Osteoblast (primary cell): ENCODE measurements at regions not wholly inside any gene's neighbourhood (a gene's known extent, or its start where the extent isn't known, plus 50 kb on each side); places are given as distances from the start of the nearest gene placed in this dataset.

ENCODE experiments used
- DNase-seq: peaks from one replicate; pipeline ENCODE4 v3.0.0; 2011; ENCODE audit warnings: low spot score, mixed read lengths; ENCODE audit not compliant: insufficient read length; ENCODE audit errors: missing footprints
- H2AFZ ChIP-seq: 2 replicates; pipeline ENCODE4 v1.6.0; 2011; ENCODE audit warnings: mild to moderate bottlenecking, low read length
- H3K27ac ChIP-seq: 2 replicates; pipeline ENCODE4 v1.5.1; 2011; ENCODE audit warnings: mild to moderate bottlenecking, low read depth, low read length, moderate library complexity
- H3K27me3 ChIP-seq: 2 replicates; pipeline ENCODE4 v1.6.0; 2012; ENCODE audit warnings: mild to moderate bottlenecking, control low read depth, inconsistent platforms, low read length, moderate library complexity; ENCODE audit not compliant: insufficient read depth
- H3K36me3 ChIP-seq: 2 replicates; pipeline ENCODE4 v1.5.1; 2011; ENCODE audit warnings: mild to moderate bottlenecking, low read length, control low read depth, moderate library complexity; ENCODE audit not compliant: insufficient read depth
- H3K4me1 ChIP-seq: 2 replicates; pipeline ENCODE4 v1.5.1; 2011; ENCODE audit warnings: mild to moderate bottlenecking, low read length, control low read depth, moderate library complexity; ENCODE audit not compliant: insufficient read depth
- H3K4me2 ChIP-seq: 2 replicates; pipeline ENCODE4 v1.6.0; 2011; ENCODE audit warnings: mild to moderate bottlenecking, low read length; ENCODE audit not compliant: insufficient read depth
- H3K4me3 ChIP-seq: fragments of 200-600 bp; sonication (generic); 3 replicates; pipeline ENCODE4 v1.5.1; 2012; ENCODE audit warnings: mild to moderate bottlenecking, low read length, inconsistent platforms; ENCODE audit not compliant: insufficient read depth
- H3K79me2 ChIP-seq: 2 replicates; pipeline ENCODE4 v1.6.0; 2012; ENCODE audit warnings: mild to moderate bottlenecking, low read length, control low read depth, inconsistent platforms; ENCODE audit not compliant: insufficient read depth
- H3K9me3 ChIP-seq: 2 replicates; pipeline ENCODE4 v1.5.1; 2011; ENCODE audit warnings: low read depth, low read length, control low read depth
- H4K20me1 ChIP-seq: 2 replicates; pipeline ENCODE4 v1.6.0; 2012; ENCODE audit warnings: mild to moderate bottlenecking, low read length, control low read depth; ENCODE audit not compliant: insufficient read depth
- CTCF ChIP-seq: IDR thresholded peaks from 2 replicates; pipeline ENCODE4 v1.5.1; 2011; ENCODE audit warnings: mild to moderate bottlenecking, low read depth, low read length, moderate library complexity; ENCODE audit errors: extremely low read depth

GRCh38 chr2:51232027-51232426 is 200.1 kb upstream of the NRXN1 start:
- no peak overlapping the region for H3K4me2 ChIP-seq
- no peaks in the 10 kb centered on the region for H3K27me3 ChIP-seq

DNA sequence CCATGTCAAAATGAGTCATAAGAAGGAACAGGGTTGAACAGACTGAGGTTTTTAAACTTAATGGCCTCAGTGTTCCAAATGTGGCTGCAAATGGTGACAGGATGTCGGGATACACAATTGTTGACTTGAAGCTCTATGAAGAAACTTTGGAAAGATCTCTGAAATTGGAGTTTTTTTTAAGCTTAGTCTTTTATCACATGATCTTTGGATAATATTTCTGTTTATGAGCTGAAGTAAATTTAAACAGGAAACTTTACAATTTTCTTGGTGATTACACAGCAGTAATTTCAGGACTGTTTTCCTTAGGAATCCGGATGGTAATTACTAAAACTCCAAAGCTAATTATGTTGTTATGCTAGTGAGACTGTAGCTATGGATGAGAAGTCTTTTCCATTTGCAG is 199.1 kb upstream of the NRXN1 start:
- Histone ChIP-seq H3K79me2 (no peaks in the 10 kb centered on the region), H3K27me3 (no peaks in the 10 kb centered on the region), H2AFZ (no peak overlapping the region), H3K9me3 (no peaks in the 10 kb centered on the region), H3K36me3 (no peaks in the 10 kb centered on the region), H3K4me1 (no peaks in the 10 kb centered on the region), H3K4me3 (no peak overlapping the region), H3K4me2 (no peak overlapping the region), H4K20me1 (no peaks in the 10 kb centered on the region), H3K27ac (no peak overlapping the region)
- peak; percentile 57 for DNase-seq
- no peak for TF ChIP-seq CTCF

More at GRCh38 chr2:51232027-51232426, 200.1 kb upstream of the NRXN1 start:
- Histone ChIP-seq H3K79me2 (no peaks in the 10 kb centered on the region), H3K9me3 (no peaks in the 10 kb centered on the region), H4K20me1 (no peaks in the 10 kb centered on the region), H3K4me1 (no peaks in the 10 kb centered on the region), H3K27ac (no peak overlapping the region), H3K36me3 (no peaks in the 10 kb centered on the region), H2AFZ (no peak overlapping the region), H3K4me3 (no peak overlapping the region)
- DNase-seq, result no peak
- TF ChIP-seq CTCF, result no peak

DNA sequence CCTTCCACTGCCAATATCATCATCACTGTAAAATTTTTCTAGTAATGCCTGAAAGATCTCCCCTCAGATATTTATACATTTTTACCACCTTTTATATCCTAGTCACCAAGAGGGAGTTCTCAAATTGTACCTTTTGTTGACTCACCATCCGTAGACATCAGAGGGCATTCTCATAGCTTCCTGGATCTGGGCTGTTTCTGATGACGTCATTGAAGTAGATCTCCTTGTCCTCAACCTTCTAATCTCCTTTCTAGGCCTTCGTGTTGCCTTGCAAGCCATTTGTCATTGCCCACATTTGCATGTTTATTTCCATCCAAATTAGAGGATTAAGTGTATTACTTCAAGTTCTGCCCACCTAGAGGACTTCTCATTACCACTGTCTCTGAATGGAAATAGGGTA is 193.4 kb upstream of the NRXN1 start:
- Histone ChIP-seq H3K27me3 (no peaks in the 10 kb centered on the region), H3K27ac (no peak overlapping the region), H3K4me2 (no peak overlapping the region), H2AFZ (no peak overlapping the region), H3K9me3 (no peaks in the 10 kb centered on the region), H3K36me3 (no peaks in the 10 kb centered on the region), H4K20me1 (no peaks in the 10 kb centered on the region), H3K4me1 (no peaks in the 10 kb centered on the region), H3K79me2 (no peaks in the 10 kb centered on the region), H3K4me3 (no peak overlapping the region)
- TF ChIP-seq CTCF, result no peak
- DNase-seq, result no peak

- no peaks in the 10 kb centered on the region for H3K9me3 ChIP-seq
- TF ChIP-seq CTCF, result no peak
- H3K79me2 ChIP-seq, result no peaks in the 10 kb centered on the region
- no peaks in the 10 kb centered on the region for H3K27me3 ChIP-seq
- no peak overlapping the region for H3K4me2 ChIP-seq
- DNase-seq, result peak; percentile 29
- no peaks in the 10 kb centered on the region for H3K36me3 ChIP-seq
- no peak overlapping the region for H2AFZ ChIP-seq
- H3K4me1 ChIP-seq, result no peaks in the 10 kb centered on the region
- H3K4me3 ChIP-seq, result no peak overlapping the region
- no peak overlapping the region for H3K27ac ChIP-seq
- no peaks in the 10 kb centered on the region for H4K20me1 ChIP-seq
Measured at GRCh38 chr2:51224790-51225189, 192.9 kb upstream of the NRXN1 start.
